GM23338 (cell line): ENCODE measurements at regions not wholly inside any gene's neighbourhood (a gene's known extent, or its start where the extent isn't known, plus 50 kb on each side); places are given as distances from the start of the nearest gene placed in this dataset.

ENCODE experiments used
- ATAC-seq: fragments of 200-7000 bp; cut with Tn5 transposase; 3 replicates; pipeline ENCODE4 v1.9.1; 2020
- DNase-seq: peaks from one replicate; pipeline ENCODE4 v3.0.0-alpha.2; 2015; ENCODE audit warnings: low spot score
- H2AFZ ChIP-seq: fragments of 200-600 bp; sonication (generic); 2 replicates; pipeline ENCODE4 v1.8.0; 2016; ENCODE audit warnings: antibody characterized with exemption, mild to moderate bottlenecking, moderate library complexity
- H3F3A ChIP-seq: fragments of 200-600 bp; sonication (generic); replicated peaks from 2 replicates; pipeline ENCODE4 v1.8.0; 2017; ENCODE audit warnings: antibody characterized with exemption, mixed run types, low read depth
- H3K27ac ChIP-seq: fragments of 200-600 bp; sonication (generic); 2 replicates; pipeline ENCODE4 v1.6.1; 2016; ENCODE audit warnings: low read depth
- H3K27me3 ChIP-seq: fragments of 200-600 bp; sonication (generic); 2 replicates; pipeline ENCODE4 v1.8.0; 2016; ENCODE audit warnings: mild to moderate bottlenecking, mixed run types, moderate library complexity; ENCODE audit not compliant: insufficient read depth
- H3K36me3 ChIP-seq: fragments of 200-600 bp; sonication (generic); 2 replicates; pipeline ENCODE4 v1.8.0; 2016; ENCODE audit warnings: mild to moderate bottlenecking; ENCODE audit not compliant: insufficient read depth
- H3K4me1 ChIP-seq: fragments of 200-600 bp; sonication (generic); 2 replicates; pipeline ENCODE4 v1.8.0; 2016; ENCODE audit warnings: mild to moderate bottlenecking, moderate library complexity; ENCODE audit not compliant: insufficient read depth
- H3K4me2 ChIP-seq: fragments of 200-600 bp; sonication (generic); 2 replicates; pipeline ENCODE4 v1.7.1; 2017; ENCODE audit warnings: mixed run types
- H3K4me3 ChIP-seq: fragments of 200-600 bp; sonication (generic); 2 replicates; pipeline ENCODE4 v1.6.1; 2016; ENCODE audit warnings: mixed run types
- H3K79me2 ChIP-seq: fragments of 200-600 bp; sonication (generic); replicated peaks from 2 replicates; pipeline ENCODE4 v1.8.0; 2017; ENCODE audit warnings: mild to moderate bottlenecking; ENCODE audit not compliant: insufficient read depth
- H3K9me2 ChIP-seq: fragments of 200-600 bp; sonication (generic); 2 replicates; pipeline ENCODE4 v1.8.0; 2017; ENCODE audit not compliant: insufficient read depth
- H4K20me1 ChIP-seq: fragments of 200-600 bp; sonication (generic); replicated peaks from 2 replicates; pipeline ENCODE4 v1.8.0; 2017; ENCODE audit warnings: mild to moderate bottlenecking; ENCODE audit not compliant: insufficient read depth
- H3K27ac Mint-ChIP-seq: 2 replicates; pipeline ENCODE4 v1.8.0; 2020; ENCODE audit warnings: inconsistent platforms, mild to moderate bottlenecking, moderate library complexity, mixed read lengths
- H3K27me3 Mint-ChIP-seq: 3 replicates; pipeline ENCODE4 v1.8.0; 2022; ENCODE audit warnings: low read depth, mild to moderate bottlenecking, moderate library complexity, mixed read lengths, inconsistent platforms; ENCODE audit not compliant: insufficient read depth, poor library complexity
- H3K36me3 Mint-ChIP-seq: 3 replicates; pipeline ENCODE4 v1.8.0; 2021; ENCODE audit warnings: low read depth, mild to moderate bottlenecking, inconsistent platforms, moderate library complexity, mixed read lengths
- H3K4me1 Mint-ChIP-seq: 3 replicates; pipeline ENCODE4 v1.8.0; 2020; ENCODE audit warnings: mild to moderate bottlenecking, inconsistent platforms, mixed read lengths
- H3K4me3 Mint-ChIP-seq: 3 replicates; pipeline ENCODE4 v1.8.0; 2021; ENCODE audit warnings: moderate library complexity, mild to moderate bottlenecking, inconsistent platforms, mixed read lengths
- H3K9me3 Mint-ChIP-seq: 3 replicates; pipeline ENCODE4 v1.8.0; 2020; ENCODE audit warnings: moderate library complexity, mild to moderate bottlenecking, inconsistent platforms, mixed read lengths
- CREB1 ChIP-seq: fragments of 250-450 bp; sonication (Bioruptor Pico); IDR thresholded peaks from 2 replicates; pipeline ENCODE4 v1.5.0; 2020; ENCODE audit warnings: low read depth, mild to moderate bottlenecking, moderate library complexity
- CTCF ChIP-seq, 2 experiments: fragments of 200-600 bp in 1 of 2; sonication (generic) in 1 of 2; conservative IDR thresholded peaks; 2 replicates each; pipeline versions ENCODE4 v1.5.1 to v1.6.1; 2016 to 2017; ENCODE audit warnings: antibody characterized with exemption in 2 of 2, low read depth in 2 of 2, mild to moderate bottlenecking in 2 of 2, moderate library complexity in 1 of 2
- EZH2phosphoT487 ChIP-seq: fragments of 200-600 bp; sonication (generic); IDR thresholded peaks from one replicate; pipeline ENCODE4 v1.8.1; 2018; ENCODE audit warnings: antibody characterized with exemption; ENCODE audit not compliant: unreplicated experiment
- REST ChIP-seq: IDR thresholded peaks from one replicate; pipeline ENCODE4 v1.6.1; 2018; ENCODE audit warnings: antibody characterized with exemption; ENCODE audit not compliant: unreplicated experiment
- STAT1 ChIP-seq: IDR thresholded peaks from one replicate; pipeline ENCODE4 v1.6.1; 2016; ENCODE audit warnings: antibody characterized with exemption; ENCODE audit not compliant: unreplicated experiment
- ZNF114 ChIP-seq: fragments of 250-450 bp; sonication (Bioruptor Pico); IDR thresholded peaks from 2 replicates; pipeline ENCODE4 v1.5.0; 2020; ENCODE audit warnings: mild to moderate bottlenecking, moderate library complexity
- ZNF331 ChIP-seq: fragments of 250-450 bp; sonication (Bioruptor Pico); IDR thresholded peaks from 2 replicates; pipeline ENCODE4 v1.5.0; 2020; ENCODE audit warnings: low read depth, mild to moderate bottlenecking, moderate library complexity
- ZNF462 ChIP-seq: fragments of 250-450 bp; sonication (Bioruptor Pico); IDR thresholded peaks from 2 replicates; pipeline ENCODE4 v1.5.0; 2020; ENCODE audit warnings: mild to moderate bottlenecking, moderate library complexity

GRCh38 chr3:5442786-5443138, 255.3 kb downstream of the EDEM1 start:
- H3K27ac Mint-ChIP-seq = no peak overlapping the region
- Histone ChIP-seq H3F3A (no peaks in the 10 kb centered on the region), H3K4me3 (no peak overlapping the region), H2AFZ (no peak overlapping the region), H3K79me2 (no peaks in the 10 kb centered on the region), H3K27me3 (no peaks in the 10 kb centered on the region), H3K4me1 (no peaks in the 10 kb centered on the region), H3K36me3 (peaks cover 6% of the 10 kb centered on the region; the same call in 1 of the 2 replicates), H3K27ac (no peak overlapping the region), H4K20me1 (no peaks in the 10 kb centered on the region), H3K4me2 (no peak overlapping the region), H3K9me2 (no peaks in the 10 kb centered on the region)
- DNase-seq (no peak), ATAC-seq (no peak)
- no peaks in the 10 kb centered on the region for H3K4me1 Mint-ChIP-seq
- TF ChIP-seq ZNF331 = no peak
- TF ChIP-seq CTCF (conservative IDR thresholded peaks at IDR 0.05; ENCODE audit: low read depth in 2 of 2) = no peak
- TF ChIP-seq EZH2phosphoT487 = no peak
- no peak for TF ChIP-seq ZNF114 (CRISPR knock-in tag)
- no peak for TF ChIP-seq REST
- TF ChIP-seq ZNF462 (CRISPR knock-in tag) = no peak
- no peak for TF ChIP-seq CREB1 (CRISPR knock-in tag)
- no peak for TF ChIP-seq STAT1
- peaks cover 2% of the 10 kb centered on the region for H3K27me3 Mint-ChIP-seq
- no peaks in the 10 kb centered on the region for H3K36me3 Mint-ChIP-seq
- peaks cover 61% of the 10 kb centered on the region for H3K9me3 Mint-ChIP-seq
- no peak overlapping the region for H3K4me3 Mint-ChIP-seq
